GM12878 (cell line): ENCODE measurements at regions not wholly inside any gene's neighbourhood (a gene's known extent, or its start where the extent isn't known, plus 50 kb on each side); places are given as distances from the start of the nearest gene placed in this dataset.

Source experiments
- ATAC-seq: fragments of 200-7000 bp; cut with Tn5 transposase; 3 replicates; pipeline ENCODE4 v1.9.1; 2020; ENCODE audit warnings: mild to moderate bottlenecking, moderate library complexity
- BruUV-seq: library from RNA; stranded (reverse); fragments of 400-500 nt; replicated peaks from 2 replicates; lab custom pipeline; 2021; lab: Mats Ljungman, UMichigan
- CTCF ChIA-PET: fragments of 300-600 bp; sonication (Branson Sonifier 250); formaldehyde crosslinking; extraction: SDS; loops from one replicate; lab custom pipeline; 2021; ENCODE audit warnings: inconsistent platforms; lab: Yijun Ruan, JAX
- POLR2A ChIA-PET: fragments of 350-600 bp; formaldehyde crosslinking; extraction: SDS; loops from one replicate; lab custom pipeline; 2021; ENCODE audit warnings: inconsistent platforms; lab: Charles Lee
- RAD21 ChIA-PET: fragments of 300-600 bp; sonication (Branson Sonifier 250); formaldehyde crosslinking; loops from one replicate; lab custom pipeline; 2023; ENCODE audit warnings: antibody characterized with exemption; ENCODE audit not compliant: unreplicated experiment; lab: Charles Lee
- SMC1A ChIA-PET: fragments of 300-600 bp; sonication (Branson Sonifier 250); formaldehyde crosslinking; loops from one replicate; lab custom pipeline; 2023; ENCODE audit not compliant: unreplicated experiment, uncharacterized antibody; lab: Charles Lee
- DNase-seq: peaks from one replicate; pipeline ENCODE4 v3.0.0-alpha.2; 2011; ENCODE audit warnings: low read depth, low spot score
- FAIRE-seq: peaks from 3 replicates; lab custom pipeline; 2011; peaks lifted over from hg19 to GRCh38; lab: Jason Lieb, UNC
- H2AFZ ChIP-seq: 2 replicates; pipeline ENCODE4 v1.6.0; 2011; ENCODE audit warnings: low read depth, low read length, control low read depth; ENCODE audit not compliant: control insufficient read depth
- H3K27ac ChIP-seq: 2 replicates; pipeline ENCODE4 v1.5.1; 2011; ENCODE audit warnings: control low read depth; ENCODE audit not compliant: control insufficient read depth, insufficient read depth
- H3K27me3 ChIP-seq, 2 experiments: replicated peaks in 1 of 2; 2 replicates each; pipeline versions ENCODE4 v1.6.0 to v1.6.1; 2011; ENCODE audit warnings: low read length in 1 of 2; ENCODE audit not compliant: control insufficient read depth in 2 of 2, insufficient read depth in 2 of 2
- H3K36me3 ChIP-seq, 2 experiments: 2 replicates each; pipeline ENCODE4 v1.5.1; 2011; ENCODE audit warnings: low read length in 1 of 2; ENCODE audit not compliant: control insufficient read depth in 2 of 2, insufficient read depth in 2 of 2
- H3K4me1 ChIP-seq: 2 replicates; pipeline ENCODE4 v1.6.1; 2011; ENCODE audit warnings: mild to moderate bottlenecking, low read length, moderate library complexity, mixed read lengths; ENCODE audit not compliant: control insufficient read depth, insufficient read depth
- H3K4me2 ChIP-seq: 2 replicates; pipeline ENCODE4 v1.6.0; 2011; ENCODE audit warnings: control low read depth; ENCODE audit not compliant: control insufficient read depth, insufficient read depth
- H3K4me3 ChIP-seq: fragments of 200-600 bp; sonication (generic); 2 replicates; pipeline ENCODE4 v1.5.1; 2016
- H3K79me2 ChIP-seq: 2 replicates; pipeline ENCODE4 v1.6.0; 2011; ENCODE audit warnings: low read length; ENCODE audit not compliant: control insufficient read depth, insufficient read depth
- H3K9ac ChIP-seq: 2 replicates; pipeline ENCODE4 v1.8.0; 2011; ENCODE audit warnings: low read length, control low read depth, mixed read lengths; ENCODE audit not compliant: control insufficient read depth, insufficient read depth
- H3K9me3 ChIP-seq: replicated peaks from 3 replicates; pipeline ENCODE4 v1.5.1; 2011; ENCODE audit warnings: mild to moderate bottlenecking, low read length; ENCODE audit not compliant: control insufficient read depth, insufficient read depth
- H4K20me1 ChIP-seq: 2 replicates; pipeline ENCODE4 v1.6.0; 2011; ENCODE audit not compliant: control insufficient read depth, insufficient read depth
- BCL11A ChIP-seq: IDR thresholded peaks from 2 replicates; pipeline ENCODE4 v1.6.1; 2011; ENCODE audit warnings: low read depth, low read length
- CREM ChIP-seq: IDR thresholded peaks from 2 replicates; pipeline ENCODE4 v1.6.1; 2014; ENCODE audit warnings: antibody characterized with exemption, low read depth
- FOS ChIP-seq: IDR thresholded peaks from 3 replicates; pipeline ENCODE4 v1.6.1; 2011; ENCODE audit warnings: borderline replicate concordance; ENCODE audit not compliant: insufficient read length; ENCODE audit errors: extremely low read depth
- GABPA ChIP-seq: IDR thresholded peaks from 2 replicates; pipeline ENCODE4 v1.6.1; 2014; ENCODE audit warnings: antibody characterized with exemption, low read depth, mild to moderate bottlenecking, inconsistent platforms
- NBN ChIP-seq: fragments of 450-650 bp; IDR thresholded peaks from 2 replicates; pipeline ENCODE4 v1.6.1; 2016
- NFXL1 ChIP-seq: fragments of 450-650 bp; IDR thresholded peaks from 2 replicates; pipeline ENCODE4 v1.6.1; 2017; ENCODE audit warnings: antibody characterized with exemption, mild to moderate bottlenecking, borderline replicate concordance
- RBBP5 ChIP-seq: fragments of 200-600 bp; sonication (generic); conservative IDR thresholded peaks from 2 replicates; pipeline ENCODE4 v1.6.1; 2016
- RELA ChIP-seq: fragments of 450-650 bp; IDR thresholded peaks from 2 replicates; pipeline ENCODE4 v1.8.0; 2014; ENCODE audit warnings: borderline replicate concordance; ENCODE audit not compliant: partially characterized antibody
- YBX1 ChIP-seq: fragments of 450-650 bp; IDR thresholded peaks from 2 replicates; pipeline ENCODE4 v1.6.1; 2016; ENCODE audit warnings: antibody characterized with exemption
- YY1 ChIP-seq: IDR thresholded peaks from 2 replicates; pipeline ENCODE4 v1.6.1; 2011; ENCODE audit warnings: low read depth, mild to moderate bottlenecking, low read length
- WGBS: methylation state at CpG from one replicate; pipeline ENCODE4 v1.1.6; 2016; ENCODE audit warnings: low lambda C conversion rate; ENCODE audit not compliant: insufficient replicate concordance, insufficient coverage; ENCODE audit errors: missing lambda C conversion rate; 5-methylcytosine and 5-hydroxymethylcytosine counted together
- in situ Hi-C: fragments of 300-500 bp; cut with MboI; formaldehyde crosslinking; loops from 9 replicates; pipeline ENCODE4 v1.14.3; 2018; ENCODE audit warnings: mixed read lengths
- intact Hi-C: fragments of 100-400 bp; cut with micrococcal nuclease; formaldehyde crosslinking; loops from one replicate; pipeline ENCODE4 v1.14.2; 2022; ENCODE audit not compliant: unreplicated experiment
- TF ChIP-seq, protein P1 (sequence below): fragments of 450-650 bp; IDR thresholded peaks from 2 replicates; pipeline ENCODE4 v1.6.1; 2018; ENCODE audit warnings: mild to moderate bottlenecking, low read depth, moderate library complexity; ENCODE audit not compliant: partially characterized antibody

DNA sequence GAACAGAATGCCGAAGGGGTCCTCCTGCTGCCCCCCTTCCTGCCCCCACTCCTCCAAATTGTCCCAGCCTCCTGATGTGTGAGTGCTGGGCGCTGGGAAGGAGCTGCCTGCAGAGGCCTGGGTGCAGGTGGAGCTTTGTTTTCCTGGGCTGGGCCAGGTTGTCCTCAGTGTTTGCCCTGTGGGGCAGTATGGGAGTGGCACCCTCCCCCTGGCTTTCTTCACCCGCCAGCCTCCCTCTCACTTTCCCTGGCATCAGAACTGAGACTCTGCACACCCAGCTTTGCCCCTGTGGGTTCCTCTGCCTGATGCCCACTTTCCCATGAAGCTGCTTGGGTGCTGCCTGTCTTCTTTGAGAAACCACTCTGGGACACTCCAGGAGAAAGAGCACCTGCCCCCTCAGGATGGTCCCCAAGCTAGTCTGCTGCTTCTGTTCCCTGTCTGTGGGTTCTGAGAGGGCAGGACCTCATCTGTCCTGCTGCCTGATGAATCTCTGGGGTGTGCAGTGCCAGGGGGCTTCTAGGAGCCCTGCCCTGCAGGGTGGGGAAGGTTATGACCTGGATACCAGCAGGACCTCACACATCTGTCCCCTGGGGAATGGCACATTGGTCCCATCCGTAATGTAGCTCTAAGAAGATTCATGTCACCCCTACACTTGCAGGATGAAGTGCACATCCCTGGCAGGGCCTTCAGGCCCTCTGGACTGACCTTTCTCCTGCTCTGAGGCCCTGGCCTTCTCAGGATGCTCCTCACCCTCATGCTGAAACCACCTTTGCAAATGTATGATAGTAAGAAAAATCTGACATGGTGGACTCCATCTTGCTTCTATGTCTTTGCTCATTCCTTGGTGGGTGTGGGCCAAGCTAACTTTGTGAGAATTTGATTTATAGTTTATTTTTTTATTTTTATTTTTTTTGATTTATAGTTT lies 146.8 kb upstream of the HS6ST1 start:
- SMC1A ChIA-PET, result no interaction called here
- Histone ChIP-seq H3K9me3 (peaks cover 9% of the 10 kb centered on the region; the same call in 2 of the 3 replicates), H3K36me3 (no peaks in the 10 kb centered on the region), H3K79me2 (no peaks in the 10 kb centered on the region), H3K27ac (no peak overlapping the region), H3K4me1 (no peaks in the 10 kb centered on the region), H2AFZ (no peak overlapping the region), H3K4me3 (no peak overlapping the region), H3K9ac (no peak overlapping the region), H4K20me1 (no peaks in the 10 kb centered on the region), H3K27me3 (no peaks in the 10 kb centered on the region), H3K4me2 (no peak overlapping the region)
- 21% methylated on average over 4 of the region's 4 CpGs for WGBS
- RAD21 ChIA-PET, result no interaction called here
- in situ Hi-C loops, result no loop called here
- CTCF ChIA-PET, result no interaction called here
- ATAC-seq (no peak), DNase-seq (no peak), FAIRE-seq (no peak)
- BruUV-seq, result no TSS peak
- POLR2A ChIA-PET, result no interaction called here
- intact Hi-C loops, result no loop called here
- no peak for TF ChIP-seq GABPA
- TF ChIP-seq NBN, result no peak
- no peak for TF ChIP-seq RELA
- TF ChIP-seq RBBP5, result no peak
- TF ChIP-seq BCL11A, result no peak
- no peak for TF ChIP-seq FOS
- TF ChIP-seq YBX1, result no peak
- TF ChIP-seq, protein P1, sequence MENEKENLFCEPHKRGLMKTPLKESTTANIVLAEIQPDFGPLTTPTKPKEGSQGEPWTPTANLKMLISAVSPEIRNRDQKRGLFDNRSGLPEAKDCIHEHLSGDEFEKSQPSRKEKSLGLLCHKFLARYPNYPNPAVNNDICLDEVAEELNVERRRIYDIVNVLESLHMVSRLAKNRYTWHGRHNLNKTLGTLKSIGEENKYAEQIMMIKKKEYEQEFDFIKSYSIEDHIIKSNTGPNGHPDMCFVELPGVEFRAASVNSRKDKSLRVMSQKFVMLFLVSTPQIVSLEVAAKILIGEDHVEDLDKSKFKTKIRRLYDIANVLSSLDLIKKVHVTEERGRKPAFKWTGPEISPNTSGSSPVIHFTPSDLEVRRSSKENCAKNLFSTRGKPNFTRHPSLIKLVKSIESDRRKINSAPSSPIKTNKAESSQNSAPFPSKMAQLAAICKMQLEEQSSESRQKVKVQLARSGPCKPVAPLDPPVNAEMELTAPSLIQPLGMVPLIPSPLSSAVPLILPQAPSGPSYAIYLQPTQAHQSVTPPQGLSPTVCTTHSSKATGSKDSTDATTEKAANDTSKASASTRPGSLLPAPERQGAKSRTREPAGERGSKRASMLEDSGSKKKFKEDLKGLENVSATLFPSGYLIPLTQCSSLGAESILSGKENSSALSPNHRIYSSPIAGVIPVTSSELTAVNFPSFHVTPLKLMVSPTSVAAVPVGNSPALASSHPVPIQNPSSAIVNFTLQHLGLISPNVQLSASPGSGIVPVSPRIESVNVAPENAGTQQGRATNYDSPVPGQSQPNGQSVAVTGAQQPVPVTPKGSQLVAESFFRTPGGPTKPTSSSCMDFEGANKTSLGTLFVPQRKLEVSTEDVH, result no peak
- no peak for TF ChIP-seq CREM
- TF ChIP-seq NFXL1, result no peak
- TF ChIP-seq YY1, result no peak
